ENCODE measurements at regions not wholly inside any gene's neighbourhood (a gene's known extent, or its start where the extent isn't known, plus 50 kb on each side); places are given as distances from the start of the nearest gene placed in this dataset.

DNA sequence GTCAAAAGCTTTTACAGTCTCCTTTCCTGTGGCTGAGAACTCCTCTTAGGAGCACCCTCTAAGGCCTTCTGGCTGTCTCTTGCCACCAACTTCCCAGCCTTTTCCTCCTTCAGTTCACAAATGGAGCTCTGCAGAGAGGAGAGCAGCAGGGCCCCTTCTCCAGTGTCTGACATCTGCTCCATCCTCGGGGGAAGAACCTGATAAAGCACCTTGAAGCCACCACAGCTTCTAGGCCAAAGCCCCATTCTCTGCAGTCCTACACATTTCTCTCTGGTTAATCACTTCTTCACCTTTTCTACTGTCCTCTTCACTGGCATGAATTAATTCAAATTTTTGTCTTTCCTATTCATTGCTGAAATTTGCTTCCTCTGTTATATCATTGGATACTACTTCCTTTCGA, 378.1 kb upstream of the POU3F1 start:
- DNase-seq (ENCODE audit: extremely low read depth, insufficient read length) = no peak
- no peak for TF ChIP-seq CTCF (IDR thresholded peaks at IDR 0.05; ENCODE audit: insufficient read depth, low read length, poor library complexity, severe bottlenecking)

DNA sequence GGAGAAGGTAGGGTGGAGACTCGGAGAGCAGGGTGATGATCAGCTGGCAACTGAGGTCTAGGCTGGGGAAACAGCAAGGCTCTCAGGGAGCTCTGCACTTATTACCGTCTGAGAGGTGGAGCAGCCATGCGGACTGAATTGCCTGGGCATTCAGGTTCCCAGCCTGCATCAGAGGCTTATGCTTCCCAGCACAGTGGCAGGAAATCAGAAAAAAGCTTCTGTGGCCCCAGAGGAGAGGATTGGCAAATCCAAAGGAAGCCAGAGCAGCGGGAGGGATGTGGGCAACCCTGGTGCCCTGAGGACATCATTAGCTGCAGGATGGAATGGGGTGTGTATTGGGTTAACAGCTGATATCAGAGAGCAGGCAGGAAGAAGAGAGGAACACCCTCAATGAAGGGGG, 374.1 kb upstream of the POU3F1 start:
- no peak overlapping the region for H3K4me3 ChIP-seq (replicated peaks; ENCODE audit: low read depth, low read length)
- TF ChIP-seq CTCF (IDR thresholded peaks at IDR 0.05; ENCODE audit: insufficient read depth, low read length, poor library complexity, severe bottlenecking) = no peak
- H3K36me3 ChIP-seq (ENCODE audit: control insufficient read depth, insufficient read depth, low read length) = no peaks in the 10 kb centered on the region
- DNase-seq (ENCODE audit: extremely low read depth, insufficient read length) = no peak
- no peaks in the 10 kb centered on the region for H3K27me3 ChIP-seq (replicated peaks; ENCODE audit: control insufficient read depth, insufficient read depth, low read length)

More for the DNA sequence above, 378.1 kb upstream of the POU3F1 start:
- no peaks in the 10 kb centered on the region for H3K36me3 ChIP-seq (ENCODE audit: control insufficient read depth, insufficient read depth, low read length)
- H3K4me3 ChIP-seq (replicated peaks; ENCODE audit: low read depth, low read length) = no peak overlapping the region
- no peaks in the 10 kb centered on the region for H3K27me3 ChIP-seq (replicated peaks; ENCODE audit: control insufficient read depth, insufficient read depth, low read length)

DNA sequence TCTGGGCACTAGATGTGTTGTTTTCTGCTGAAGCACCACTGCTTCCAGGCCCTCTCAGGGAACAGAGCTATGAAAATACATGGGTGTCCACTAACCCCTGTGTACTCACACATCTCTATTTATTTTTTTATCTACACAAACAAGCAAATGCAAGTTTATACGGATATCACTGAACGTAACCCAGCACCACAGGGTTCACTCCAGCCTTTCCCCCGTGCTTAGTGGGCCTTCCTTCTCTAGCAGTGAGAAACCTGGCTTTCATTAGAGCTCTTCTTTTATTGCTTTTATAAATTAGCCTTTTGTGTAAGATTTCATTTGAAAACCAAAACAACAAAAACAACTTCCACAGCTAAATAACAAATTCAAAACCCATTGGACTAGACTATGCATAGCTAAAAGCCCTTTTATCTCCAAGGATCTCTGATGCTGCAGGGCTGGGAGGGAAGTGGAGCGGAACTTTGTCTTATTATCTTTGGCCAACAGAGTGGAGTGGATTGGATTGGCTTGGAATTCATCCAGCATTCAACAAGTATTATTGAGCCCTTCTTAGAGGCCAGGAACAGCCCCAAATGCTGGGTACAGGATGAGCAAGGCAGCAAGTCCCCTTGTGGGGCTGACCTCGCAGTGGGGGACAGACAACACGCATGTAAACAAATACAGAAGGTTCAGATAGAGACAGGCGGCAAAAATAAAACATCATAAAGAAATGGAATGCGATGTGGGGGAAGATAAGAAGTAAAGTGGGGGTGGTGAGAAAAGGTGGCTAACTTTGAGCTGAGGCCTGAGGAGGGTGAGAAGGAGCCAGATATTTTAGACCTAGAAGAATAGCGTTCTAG, 371.8 kb upstream of the POU3F1 start:
- no peaks in the 10 kb centered on the region for H3K27me3 ChIP-seq (replicated peaks; ENCODE audit: control insufficient read depth, insufficient read depth, low read length)
- H3K36me3 ChIP-seq (ENCODE audit: control insufficient read depth, insufficient read depth, low read length) = no peaks in the 10 kb centered on the region
- no peak overlapping the region for H3K4me3 ChIP-seq (replicated peaks; ENCODE audit: low read depth, low read length)
- no peak for TF ChIP-seq CTCF (IDR thresholded peaks at IDR 0.05; ENCODE audit: insufficient read depth, low read length, poor library complexity, severe bottlenecking)
- DNase-seq (ENCODE audit: extremely low read depth, insufficient read length) = no peak

DNA sequence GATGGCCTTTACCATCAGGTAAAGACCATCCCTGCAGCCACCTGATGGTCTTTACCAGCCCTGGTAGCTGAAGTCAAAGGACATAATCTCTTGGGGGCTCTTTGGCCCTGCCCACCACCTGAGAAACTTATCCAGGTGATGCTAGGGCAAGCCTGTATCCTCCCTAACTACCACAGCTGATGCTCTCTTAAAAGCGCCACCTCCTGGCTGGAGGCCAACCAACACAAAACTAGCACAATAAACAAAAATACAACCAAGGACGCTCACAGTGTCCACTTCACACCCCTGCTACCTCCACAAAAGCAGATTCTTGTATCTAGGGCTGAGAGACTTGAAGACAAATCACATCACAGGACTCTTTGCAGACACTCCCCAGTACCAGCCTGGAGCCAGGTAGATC, 357.1 kb upstream of the POU3F1 start:
- H3K4me3 ChIP-seq (replicated peaks; ENCODE audit: low read depth, low read length) = no peak overlapping the region
- no peaks in the 10 kb centered on the region for H3K27me3 ChIP-seq (replicated peaks; ENCODE audit: control insufficient read depth, insufficient read depth, low read length)
- DNase-seq (ENCODE audit: extremely low read depth, insufficient read length) = no peak
- TF ChIP-seq CTCF (IDR thresholded peaks at IDR 0.05; ENCODE audit: insufficient read depth, low read length, poor library complexity, severe bottlenecking) = no peak
- H3K36me3 ChIP-seq (ENCODE audit: control insufficient read depth, insufficient read depth, low read length) = no peaks in the 10 kb centered on the region

DNA sequence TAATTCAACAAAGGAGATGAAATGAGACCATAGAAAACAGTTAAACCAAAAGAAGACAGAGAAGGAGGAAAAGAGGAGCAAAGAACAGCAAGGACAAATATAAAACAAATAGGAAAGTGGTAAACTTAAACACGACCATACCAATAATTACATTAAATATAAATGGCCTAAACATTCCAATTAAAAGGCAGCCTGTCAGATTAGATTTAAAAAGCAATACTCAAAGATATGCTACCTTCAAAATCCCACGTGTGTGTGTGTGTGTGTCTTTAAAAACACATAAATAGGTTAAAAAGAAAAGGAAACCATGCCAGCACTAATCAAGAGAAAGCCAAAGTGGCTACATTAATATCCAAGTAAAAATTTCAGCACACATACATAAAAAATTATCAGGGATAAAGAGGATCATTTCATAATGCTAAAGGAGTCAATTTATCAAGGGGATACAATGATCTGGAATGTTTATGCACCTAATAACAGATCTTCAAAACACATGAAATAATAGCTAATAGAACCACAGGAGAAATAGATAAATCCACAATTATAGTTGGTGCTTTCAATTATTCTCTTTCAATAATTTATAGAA, 355.7 kb upstream of the POU3F1 start:
- no peaks in the 10 kb centered on the region for H3K36me3 ChIP-seq (ENCODE audit: control insufficient read depth, insufficient read depth, low read length)
- no peak for DNase-seq (ENCODE audit: extremely low read depth, insufficient read length)
- no peaks in the 10 kb centered on the region for H3K27me3 ChIP-seq (replicated peaks; ENCODE audit: control insufficient read depth, insufficient read depth, low read length)
- TF ChIP-seq CTCF (IDR thresholded peaks at IDR 0.05; ENCODE audit: insufficient read depth, low read length, poor library complexity, severe bottlenecking) = no peak
- H3K4me3 ChIP-seq (replicated peaks; ENCODE audit: low read depth, low read length) = no peak overlapping the region

Data from GM06990 (cell line).